A549 (cell line): ENCODE measurements at regions not wholly inside any gene's neighbourhood (a gene's known extent, or its start where the extent isn't known, plus 50 kb on each side); places are given as distances from the start of the nearest gene placed in this dataset.

ENCODE experiments used
- CTCF ChIP-seq: fragments of >200 bp; sonication (Bioruptor Twin); formaldehyde crosslinking; IDR thresholded peaks from 3 replicates; pipeline ENCODE4 v1.5.1; 2016
- MAFK ChIP-seq: fragments of 450-650 bp; IDR thresholded peaks from 2 replicates; pipeline ENCODE4 v1.6.1; 2014; ENCODE audit not compliant: partially characterized antibody
- POLR2AphosphoS2 ChIP-seq: conservative IDR thresholded peaks from 2 replicates; pipeline ENCODE4 v1.6.1; 2012; ENCODE audit warnings: low read length, improper control_type of control experiment, inconsistent platforms
- RAD21 ChIP-seq, 2 experiments: fragments of >200 bp in 1 of 2; sonication (Bioruptor Twin) in 1 of 2; formaldehyde crosslinking in 1 of 2; IDR thresholded peaks in 1 of 2; conservative IDR thresholded peaks in 1 of 2; 2 replicates in 1 of 2; 3 replicates in 1 of 2; pipeline ENCODE4 v1.6.1; 2012 to 2018; ENCODE audit warnings: inconsistent platforms in 1 of 2

GRCh38 chr7:115613836-115614235, 416.7 kb downstream of the TFEC start:
- TF ChIP-seq CTCF (no peak), MAFK (no peak), POLR2AphosphoS2 (no peak), RAD21 (conservative IDR thresholded peaks at IDR 0.05 in 1 of 2, IDR thresholded peaks at IDR 0.05 in 1 of 2) (no peak)
